Putamen (tissue), 1 donor: ENCODE measurements at regions not wholly inside any gene's neighbourhood (a gene's known extent, or its start where the extent isn't known, plus 50 kb on each side); places are given as distances from the start of the nearest gene placed in this dataset.
"Not testable (repeated sequence)": the region's sequence is repeated elsewhere in the genome, so short reads cannot be mapped to it uniquely, and the experiment has no call there.

Experiments used
- DNase-seq: peaks from one replicate; pipeline ENCODE4 v3.0.0-alpha.2; 2016; ENCODE audit warnings: low spot score

DNA sequence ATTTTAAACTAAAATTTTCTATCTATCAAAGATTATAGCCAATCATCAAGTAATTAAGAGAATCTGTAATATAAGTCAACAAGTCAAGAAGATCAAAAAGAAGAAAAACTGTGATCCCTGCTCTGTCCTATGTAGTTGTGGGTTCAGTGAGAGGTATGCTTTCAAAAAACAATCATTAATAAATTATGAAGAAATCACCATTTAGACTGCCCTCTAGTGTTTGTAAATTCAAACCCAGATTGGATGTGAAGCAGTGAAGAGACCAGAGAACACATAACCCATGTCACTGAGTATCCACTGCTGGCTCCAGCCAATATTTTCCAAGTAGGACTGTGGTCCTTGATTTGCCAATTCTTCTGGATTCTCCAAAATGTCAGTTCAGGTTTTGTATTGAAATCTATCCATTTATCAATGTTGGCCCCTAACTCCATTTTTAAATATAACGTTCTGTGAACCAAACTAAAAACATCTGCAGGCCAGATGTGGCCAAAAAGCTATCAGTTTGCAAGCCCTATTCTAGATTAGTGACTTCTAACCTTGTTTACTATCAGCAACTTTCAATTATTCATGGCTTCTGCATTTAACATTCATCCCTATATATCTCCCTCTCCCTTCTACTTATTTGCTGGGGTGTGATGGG is 467.5 kb upstream of the CXADR start:
- DNase-seq: peak; percentile 6

- DNase-seq: no peak
Observed at GRCh38 chr21:17048974-17049373, 463.9 kb upstream of the CXADR start.

DNA sequence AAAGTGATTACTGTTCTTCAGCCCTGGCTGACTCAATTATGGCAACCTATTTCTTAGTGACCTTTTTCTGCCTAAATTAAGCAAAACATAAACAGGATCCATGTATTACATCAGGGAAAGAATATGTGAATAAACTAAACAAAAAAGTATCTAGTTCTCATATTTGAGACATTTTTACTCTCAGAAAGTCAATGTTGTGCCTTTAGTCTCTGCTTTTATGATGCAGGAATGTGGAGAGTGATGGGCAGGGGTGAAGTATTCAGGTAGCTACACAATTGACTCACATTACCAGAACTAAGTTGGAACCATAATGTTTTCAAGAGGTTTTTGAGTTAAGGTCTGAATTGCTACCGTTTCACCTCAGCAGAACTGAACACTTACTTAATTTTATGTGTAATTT is 462.7 kb upstream of the CXADR start:
- no peak for DNase-seq

DNA sequence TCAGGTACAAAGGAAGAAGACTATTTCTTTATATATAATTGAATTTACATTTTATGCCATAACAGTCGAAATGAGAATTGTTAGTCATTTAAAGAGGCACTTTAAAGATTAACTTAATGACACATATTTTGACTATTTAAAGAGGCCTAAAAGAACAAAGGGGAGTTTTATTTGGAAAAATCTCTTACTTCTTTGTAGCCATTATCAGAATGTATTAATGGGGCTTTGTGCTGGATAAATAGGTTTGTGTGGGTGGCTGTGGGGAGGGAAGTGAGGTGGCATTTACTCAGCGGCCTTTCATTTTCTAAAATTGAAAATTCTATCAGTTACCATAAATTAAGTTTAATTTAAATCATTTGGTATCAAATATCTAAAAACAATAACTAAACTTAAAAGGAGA is 462.2 kb upstream of the CXADR start:
- DNase-seq: no peak

GRCh38 chr21:17051054-17051453 is 461.8 kb upstream of the CXADR start:
- no peak for DNase-seq

GRCh38 chr21:17053321-17053720 is 459.5 kb upstream of the CXADR start:
- DNase-seq: no peak

GRCh38 chr21:17059936-17060335 is 452.9 kb upstream of the CXADR start:
- DNase-seq: no peak

- DNase-seq: no peak
Observed at GRCh38 chr21:17066006-17066405, 446.8 kb upstream of the CXADR start.

GRCh38 chr21:17071093-17071492 is 441.8 kb upstream of the CXADR start:
- DNase-seq: no peak

- no peak for DNase-seq
Observed at GRCh38 chr21:17081193-17081592, 431.6 kb upstream of the CXADR start.

- no peak for DNase-seq
Observed at GRCh38 chr21:17082843-17083483, 429.9 kb upstream of the CXADR start.

- DNase-seq: no peak
Observed at GRCh38 chr21:17085707-17086106, 427.1 kb upstream of the CXADR start.

GRCh38 chr21:17088500-17088899 is 424.3 kb upstream of the CXADR start:
- DNase-seq: no peak

- DNase-seq: no peak
Observed at GRCh38 chr21:17089091-17089491, 423.8 kb upstream of the CXADR start.

DNA sequence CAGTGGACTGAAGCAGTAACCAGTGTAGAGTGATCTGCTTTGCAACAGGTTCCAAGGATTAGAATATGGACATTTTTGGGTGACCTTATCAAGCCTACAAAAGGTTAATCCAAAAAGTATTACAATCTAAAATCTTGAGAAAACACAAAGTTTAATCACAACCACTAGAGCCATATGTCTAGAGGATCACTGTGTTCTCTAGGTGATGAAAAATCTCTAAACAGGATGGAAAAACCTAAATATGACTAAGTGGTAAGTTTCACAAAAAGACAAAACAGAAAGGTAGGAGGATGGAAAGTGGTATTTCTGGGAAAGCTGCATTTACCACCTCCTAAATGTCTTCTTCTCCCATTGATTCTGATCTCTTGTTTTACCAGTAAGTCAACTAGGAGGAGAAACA is 411.1 kb upstream of the CXADR start:
- no peak for DNase-seq

DNA sequence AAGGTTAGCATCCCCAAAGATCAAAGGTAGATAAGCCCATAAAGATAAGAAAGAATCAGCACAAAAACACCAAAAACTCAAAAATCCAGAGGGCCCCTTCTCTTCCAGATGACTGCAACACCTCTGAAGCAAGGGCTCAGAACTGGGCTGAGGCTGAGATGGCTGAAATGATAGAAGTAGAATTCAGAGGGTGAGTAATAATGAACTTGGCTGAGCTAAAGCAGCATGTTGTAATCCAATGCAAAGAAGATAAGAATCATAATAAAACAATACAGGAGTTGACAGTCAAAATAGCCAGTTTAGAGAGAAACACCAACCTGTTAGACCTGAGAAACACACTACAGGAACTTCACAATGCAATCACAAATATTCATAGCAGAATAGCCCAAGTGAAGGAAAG is 406.9 kb upstream of the CXADR start:
- DNase-seq: no peak

GRCh38 chr21:17114045-17114444 is 398.8 kb upstream of the CXADR start:
- DNase-seq: no peak

GRCh38 chr21:17118638-17119384 is 394.0 kb upstream of the CXADR start:
- no peak for DNase-seq

GRCh38 chr21:17119466-17120297 is 393.2 kb upstream of the CXADR start:
- no peak for DNase-seq

DNA sequence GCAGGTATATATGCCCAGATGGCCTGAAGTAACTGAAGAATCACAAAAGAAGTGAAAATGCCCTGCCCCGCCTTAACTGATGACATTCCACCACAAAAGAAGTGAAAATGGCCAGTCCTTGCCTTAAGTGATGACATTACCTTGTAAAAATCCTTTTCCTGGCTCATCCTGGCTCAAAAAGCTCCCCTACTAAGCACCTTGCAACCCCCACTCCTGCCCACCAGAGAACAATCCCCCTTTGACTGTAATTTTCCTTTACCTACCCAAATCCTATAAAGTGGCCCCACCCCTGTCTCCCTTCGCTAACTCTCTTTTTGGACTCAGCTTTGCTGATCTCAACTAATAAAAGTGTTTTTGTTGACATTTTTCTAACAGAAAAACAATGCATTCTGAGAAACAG is 385.4 kb upstream of the CXADR start:
- not testable (repeated sequence) for DNase-seq

DNA sequence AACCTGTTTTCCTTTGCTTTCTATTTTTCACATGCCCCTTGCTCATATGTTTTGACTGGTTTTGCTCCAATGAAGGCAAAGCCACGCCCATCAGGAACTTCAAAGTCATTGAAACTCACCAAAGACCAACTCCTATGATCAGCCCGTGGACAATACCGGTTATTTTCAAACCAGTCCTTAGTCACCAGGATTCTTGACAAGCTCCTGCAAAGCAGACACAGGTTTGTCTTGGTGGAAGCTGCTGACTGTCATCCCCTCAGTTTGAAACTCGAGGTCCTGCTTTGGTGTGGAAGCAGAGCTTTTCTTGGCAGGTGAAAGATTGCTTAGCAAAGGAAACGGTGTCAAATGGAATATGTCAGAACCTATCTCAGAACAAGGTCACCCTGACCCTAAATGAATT is 384.7 kb upstream of the CXADR start:
- DNase-seq: no peak

GRCh38 chr21:17139159-17139558 is 373.7 kb upstream of the CXADR start:
- not testable (repeated sequence) for DNase-seq
